ENCODE measurements at regions not wholly inside any gene's neighbourhood (a gene's known extent, or its start where the extent isn't known, plus 50 kb on each side); places are given as distances from the start of the nearest gene placed in this dataset.
"Not testable (repeated sequence)": the region's sequence is repeated elsewhere in the genome, so short reads cannot be mapped to it uniquely, and the experiment has no call there.

- TF ChIP-seq CTCF, EP300 (IDR thresholded peaks at IDR 0.05): not testable (repeated sequence)
Observed at GRCh38 chr17:34089042-34089441, 166.0 kb upstream of the CCL2 start.

Data from gastroesophageal sphincter (tissue), 3 donors.